ENCODE measurements at regions not wholly inside any gene's neighbourhood (a gene's known extent, or its start where the extent isn't known, plus 50 kb on each side); places are given as distances from the start of the nearest gene placed in this dataset.

DNA sequence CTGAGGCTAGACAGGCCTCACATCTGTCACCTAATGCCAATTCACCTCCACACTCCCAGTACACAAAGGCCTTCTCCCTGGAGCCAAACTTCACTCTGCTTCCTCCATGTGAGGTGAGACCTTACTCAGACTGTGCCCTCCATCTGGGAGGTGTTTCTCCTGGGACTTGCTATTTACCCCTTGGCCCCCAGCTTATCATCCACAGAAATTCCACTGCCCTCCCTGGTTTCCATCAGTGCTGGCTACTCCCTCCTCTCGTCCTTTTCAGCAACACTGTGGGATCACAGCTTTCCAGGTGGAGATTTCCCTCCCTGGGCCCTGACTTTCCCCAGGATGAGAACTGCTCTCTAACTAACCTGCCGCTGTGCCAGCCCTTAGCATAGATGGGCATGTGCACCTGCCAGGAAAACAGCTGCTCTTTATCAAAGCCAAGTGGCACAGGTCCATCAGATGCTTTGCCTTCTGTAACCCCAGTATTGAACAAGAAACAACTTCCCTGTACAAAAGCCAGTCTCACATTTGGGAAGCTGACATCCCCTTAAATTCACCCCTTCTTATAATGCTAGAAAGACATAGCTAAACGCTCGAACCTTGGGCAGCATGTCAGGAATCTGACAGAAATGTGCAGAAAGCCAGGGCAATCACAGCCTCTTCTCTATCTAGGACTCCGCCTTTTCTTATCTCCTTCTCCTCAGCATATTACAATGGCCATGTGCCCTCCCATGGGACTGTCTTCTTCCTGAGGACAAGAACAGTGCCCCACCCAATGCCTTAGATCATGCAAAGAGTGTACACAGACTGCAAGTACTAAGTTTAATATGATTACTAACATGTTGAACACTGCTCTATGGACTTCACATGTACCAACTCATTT lies 535.5 kb upstream of the ID2 start:
- Histone ChIP-seq H3K4me3 (ENCODE audit: low read depth, low read length) (no peak overlapping the region), H3K4me1 (no peaks in the 10 kb centered on the region; the same call in 1 of the 2 replicates), H3K36me3 (ENCODE audit: control insufficient read depth, insufficient read depth, low read length) (no peaks in the 10 kb centered on the region), H3K9me3 (no peaks in the 10 kb centered on the region), H3K27me3 (replicated peaks; ENCODE audit: control insufficient read depth, insufficient read depth, low read length) (no peaks in the 10 kb centered on the region; the same call in 1 of the 2 replicates)
- ChIA-PET CTCF (no interaction called here), POLR2A (no interaction called here)
- TF ChIP-seq, protein P1, sequence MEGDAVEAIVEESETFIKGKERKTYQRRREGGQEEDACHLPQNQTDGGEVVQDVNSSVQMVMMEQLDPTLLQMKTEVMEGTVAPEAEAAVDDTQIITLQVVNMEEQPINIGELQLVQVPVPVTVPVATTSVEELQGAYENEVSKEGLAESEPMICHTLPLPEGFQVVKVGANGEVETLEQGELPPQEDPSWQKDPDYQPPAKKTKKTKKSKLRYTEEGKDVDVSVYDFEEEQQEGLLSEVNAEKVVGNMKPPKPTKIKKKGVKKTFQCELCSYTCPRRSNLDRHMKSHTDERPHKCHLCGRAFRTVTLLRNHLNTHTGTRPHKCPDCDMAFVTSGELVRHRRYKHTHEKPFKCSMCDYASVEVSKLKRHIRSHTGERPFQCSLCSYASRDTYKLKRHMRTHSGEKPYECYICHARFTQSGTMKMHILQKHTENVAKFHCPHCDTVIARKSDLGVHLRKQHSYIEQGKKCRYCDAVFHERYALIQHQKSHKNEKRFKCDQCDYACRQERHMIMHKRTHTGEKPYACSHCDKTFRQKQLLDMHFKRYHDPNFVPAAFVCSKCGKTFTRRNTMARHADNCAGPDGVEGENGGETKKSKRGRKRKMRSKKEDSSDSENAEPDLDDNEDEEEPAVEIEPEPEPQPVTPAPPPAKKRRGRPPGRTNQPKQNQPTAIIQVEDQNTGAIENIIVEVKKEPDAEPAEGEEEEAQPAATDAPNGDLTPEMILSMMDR (IDR thresholded peaks at IDR 0.05; ENCODE audit: insufficient read depth in 1 of 2, low read depth in 1 of 2, low read length in 1 of 2, severe bottlenecking in 1 of 2, unreplicated experiment in 1 of 2) = no peak
- Mint-ChIP-seq H3K4me1 (ENCODE audit: low read depth, unreplicated experiment) (peaks cover 10% of the 10 kb centered on the region), H3K27ac (ENCODE audit: unreplicated experiment) (no peak overlapping the region), H3K9me3 (ENCODE audit: unreplicated experiment) (no peaks in the 10 kb centered on the region), H3K4me3 (ENCODE audit: unreplicated experiment) (no peak overlapping the region), H3K27me3 (ENCODE audit: insufficient read depth, unreplicated experiment) (no peaks in the 10 kb centered on the region), H3K36me3 (ENCODE audit: insufficient read depth, unreplicated experiment) (no peaks in the 10 kb centered on the region)
- intact Hi-C loops (cut with micrococcal nuclease; ENCODE audit: unreplicated experiment) = no loop called here
- BruUV-seq (replicated peaks) = no TSS peak
- no peak for DNase-seq

DNA sequence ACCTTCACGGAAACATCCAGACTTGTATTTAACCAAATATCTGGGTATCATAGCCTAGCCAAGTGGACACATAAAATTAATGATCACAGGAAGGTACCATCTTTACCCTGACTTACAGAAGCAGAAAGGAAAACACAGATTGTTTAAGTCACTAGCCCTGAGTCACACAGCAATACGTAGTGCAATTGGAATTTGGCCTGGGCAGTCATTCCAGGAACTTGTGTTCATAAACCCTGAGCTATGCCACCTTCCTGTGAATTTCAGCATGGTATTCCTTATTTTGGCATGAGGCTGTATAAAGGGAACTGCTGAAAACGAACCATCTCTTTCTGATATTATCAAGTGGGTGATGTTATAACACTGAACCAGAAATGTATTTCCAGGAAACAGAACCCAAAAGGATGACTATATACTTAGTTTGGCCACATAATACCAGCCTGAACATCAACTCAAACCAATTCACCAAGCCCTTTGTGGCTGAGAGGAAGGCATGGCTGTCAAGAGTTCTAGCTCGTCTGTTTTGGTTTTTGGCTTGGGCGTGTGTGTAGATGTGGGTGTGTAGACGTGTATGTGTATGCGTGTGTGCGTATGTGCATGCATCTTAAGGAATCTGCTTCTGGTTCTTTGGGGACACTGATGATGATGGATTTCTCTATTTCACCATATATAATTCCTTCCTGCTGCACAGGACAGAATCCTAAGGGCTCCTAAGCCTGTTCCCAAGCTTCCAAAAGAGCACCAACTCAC lies 533.4 kb upstream of the ID2 start:
- H3K36me3 Mint-ChIP-seq (ENCODE audit: insufficient read depth, unreplicated experiment) = no peaks in the 10 kb centered on the region
- H3K9me3 ChIP-seq = no peaks in the 10 kb centered on the region
- H3K4me1 Mint-ChIP-seq (ENCODE audit: low read depth, unreplicated experiment) = peaks cover 10% of the 10 kb centered on the region
- H3K4me3 Mint-ChIP-seq (ENCODE audit: unreplicated experiment) = no peak overlapping the region
- no peak overlapping the region for H3K27ac Mint-ChIP-seq (ENCODE audit: unreplicated experiment)
- ChIA-PET CTCF (no interaction called here), POLR2A (no interaction called here)
- TF ChIP-seq, protein P1 (IDR thresholded peaks at IDR 0.05; ENCODE audit: insufficient read depth in 1 of 2, low read depth in 1 of 2, low read length in 1 of 2, severe bottlenecking in 1 of 2, unreplicated experiment in 1 of 2) = no peak
- BruUV-seq (replicated peaks) = no TSS peak
- no peaks in the 10 kb centered on the region for H3K4me1 ChIP-seq
- H3K27me3 Mint-ChIP-seq (ENCODE audit: insufficient read depth, unreplicated experiment) = no peaks in the 10 kb centered on the region
- no peaks in the 10 kb centered on the region for H3K36me3 ChIP-seq (ENCODE audit: control insufficient read depth, insufficient read depth, low read length)
- intact Hi-C loops (cut with micrococcal nuclease; ENCODE audit: unreplicated experiment) = no loop called here
- H3K9me3 Mint-ChIP-seq (ENCODE audit: unreplicated experiment) = no peaks in the 10 kb centered on the region
- DNase-seq = no peak
- H3K27me3 ChIP-seq (replicated peaks; ENCODE audit: control insufficient read depth, insufficient read depth, low read length) = no peaks in the 10 kb centered on the region
- H3K4me3 ChIP-seq (ENCODE audit: low read depth, low read length) = no peak overlapping the region

DNA sequence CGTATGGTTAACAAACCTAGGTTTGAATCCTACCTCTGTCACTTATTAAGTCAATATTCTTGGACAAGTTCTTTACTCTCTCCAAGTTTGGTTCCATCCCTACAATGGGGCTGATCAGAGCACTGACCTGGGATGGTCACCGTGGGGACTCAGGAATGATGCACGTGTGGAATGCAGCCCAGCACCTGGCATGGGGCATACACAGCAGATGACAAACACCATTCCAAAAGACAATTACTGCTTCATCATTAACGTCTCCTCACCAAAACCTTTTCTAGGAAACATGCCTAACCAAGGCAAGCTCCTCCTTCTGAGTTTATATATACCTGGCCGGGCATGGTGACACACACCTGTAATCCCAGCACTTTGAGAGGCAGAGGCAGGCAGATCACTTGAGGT lies 532.9 kb upstream of the ID2 start:
- Mint-ChIP-seq H3K27me3 (ENCODE audit: insufficient read depth, unreplicated experiment) (no peaks in the 10 kb centered on the region), H3K4me3 (ENCODE audit: unreplicated experiment) (no peak overlapping the region), H3K9me3 (ENCODE audit: unreplicated experiment) (no peaks in the 10 kb centered on the region), H3K36me3 (ENCODE audit: insufficient read depth, unreplicated experiment) (no peaks in the 10 kb centered on the region), H3K27ac (ENCODE audit: unreplicated experiment) (no peak overlapping the region), H3K4me1 (ENCODE audit: low read depth, unreplicated experiment) (peaks cover 10% of the 10 kb centered on the region)
- H3K9me3 ChIP-seq = no peaks in the 10 kb centered on the region
- H3K4me3 ChIP-seq (ENCODE audit: low read depth, low read length) = no peak overlapping the region
- BruUV-seq (replicated peaks) = no TSS peak
- no peak for DNase-seq
- ChIA-PET CTCF (no interaction called here), POLR2A (no interaction called here)
- TF ChIP-seq, protein P1 (IDR thresholded peaks at IDR 0.05; ENCODE audit: insufficient read depth in 1 of 2, low read depth in 1 of 2, low read length in 1 of 2, severe bottlenecking in 1 of 2, unreplicated experiment in 1 of 2) = no peak
- H3K36me3 ChIP-seq (ENCODE audit: control insufficient read depth, insufficient read depth, low read length) = no peaks in the 10 kb centered on the region
- intact Hi-C loops (cut with micrococcal nuclease; ENCODE audit: unreplicated experiment) = no loop called here
- no peaks in the 10 kb centered on the region for H3K4me1 ChIP-seq
- no peaks in the 10 kb centered on the region for H3K27me3 ChIP-seq (replicated peaks; ENCODE audit: control insufficient read depth, insufficient read depth, low read length)

Data from Caco-2 (cell line).